Activated T-helper 9 cell treated with anti-CD3 and anti-CD28 coated beads, Interleukin-2, amount 50 U/mL, for 16 hours (primary cell): ENCODE measurements at regions not wholly inside any gene's neighbourhood (a gene's known extent, or its start where the extent isn't known, plus 50 kb on each side); places are given as distances from the start of the nearest gene placed in this dataset.
"Not testable (repeated sequence)": the region's sequence is repeated elsewhere in the genome, so short reads cannot be mapped to it uniquely, and the experiment has no call there.

Source experiments
- DNase-seq: peaks from one replicate; pipeline ENCODE4 v3.0.0-alpha.2; 2020; ENCODE audit warnings: low read depth

GRCh38 chr12:67716817-67717216 is 68.3 kb downstream of the DYRK2 start:
- DNase-seq: no peak

- DNase-seq: not testable (repeated sequence)
These were observed 70.8 kb downstream of the DYRK2 start for GRCh38 chr12:67719303-67719702.

- no peak for DNase-seq
These were observed 71.9 kb downstream of the DYRK2 start for GRCh38 chr12:67720351-67720856.

- no peak for DNase-seq
These were observed 72.7 kb downstream of the DYRK2 start for GRCh38 chr12:67721248-67721647.

- no peak for DNase-seq
These were observed 73.8 kb downstream of the DYRK2 start for GRCh38 chr12:67722296-67722695.

GRCh38 chr12:67726868-67727267 is 78.3 kb downstream of the DYRK2 start:
- no peak for DNase-seq

GRCh38 chr12:67727702-67728666 is 79.4 kb downstream of the DYRK2 start:
- DNase-seq: no peak

GRCh38 chr12:67732857-67733256 is 84.3 kb downstream of the DYRK2 start:
- no peak for DNase-seq

- no peak for DNase-seq
These were observed 87.3 kb downstream of the DYRK2 start for GRCh38 chr12:67735868-67736267.

- no peak for DNase-seq
These were observed 92.2 kb downstream of the DYRK2 start for GRCh38 chr12:67740711-67741110.

GRCh38 chr12:67741270-67741669 is 92.7 kb downstream of the DYRK2 start:
- DNase-seq: no peak

- DNase-seq: no peak
These were observed 93.9 kb downstream of the DYRK2 start for GRCh38 chr12:67742461-67742860.

GRCh38 chr12:67747869-67748742 is 99.6 kb downstream of the DYRK2 start:
- no peak for DNase-seq

GRCh38 chr12:67748743-67749040 is 100.1 kb downstream of the DYRK2 start:
- no peak for DNase-seq

- no peak for DNase-seq
These were observed 102.1 kb downstream of the DYRK2 start for GRCh38 chr12:67750513-67751183.

GRCh38 chr12:67751381-67751928 is 102.9 kb downstream of the DYRK2 start:
- no peak for DNase-seq

GRCh38 chr12:67752226-67752732 is 103.7 kb downstream of the DYRK2 start:
- no peak for DNase-seq

- no peak for DNase-seq
These were observed 106.6 kb downstream of the DYRK2 start for GRCh38 chr12:67754933-67755697.

- no peak for DNase-seq
These were observed 109.1 kb downstream of the DYRK2 start for GRCh38 chr12:67757651-67758050.

- no peak for DNase-seq
These were observed 109.6 kb downstream of the DYRK2 start for GRCh38 chr12:67758119-67758518.

GRCh38 chr12:67758521-67758920 is 110.0 kb downstream of the DYRK2 start:
- no peak for DNase-seq
